Pancreas (tissue), 10 donors: ENCODE measurements at regions not wholly inside any gene's neighbourhood (a gene's known extent, or its start where the extent isn't known, plus 50 kb on each side); places are given as distances from the start of the nearest gene placed in this dataset.

Source experiments
- ATAC-seq, 4 donors: fragments of 200-7000 bp; cut with Tn5 transposase; one replicate each; pipeline versions ENCODE4 v1.8.0 to v1.9.1; 2020; ENCODE audit warnings: mild to moderate bottlenecking in 4 of 4, moderate library complexity in 4 of 4
- DNase-seq, 6 donors: peaks; one replicate each; pipeline ENCODE4 v3.0.0-alpha.2; 2020
- FAIRE-seq: peaks from 2 replicates; lab custom pipeline; 2012; peaks lifted over from hg19 to GRCh38; lab: Jason Lieb, UNC
- H3K27ac ChIP-seq, 4 donors: fragments of 200-600 bp; sonication (generic); 1 replicate in 3 of 4; 2 replicates in 1 of 4; pipeline versions ENCODE4 v1.5.0 to v1.8.0; 2020
- H3K27me3 ChIP-seq, 4 donors: fragments of 200-600 bp; one replicate each; pipeline ENCODE4 v1.8.0; 2021
- H3K36me3 ChIP-seq, 3 donors: fragments of 200-600 bp; sonication (generic) in 1 of 3; one replicate each; pipeline versions ENCODE4 v1.5.0 to v1.8.0; 2020 to 2021
- H3K4me1 ChIP-seq, 3 donors: fragments of 200-600 bp; one replicate each; pipeline ENCODE4 v1.8.0; 2021
- H3K4me3 ChIP-seq, 4 donors: fragments of 200-600 bp; sonication (generic) in 2 of 4; one replicate each; pipeline versions ENCODE4 v1.5.0 to v1.8.0; 2020 to 2021
- H3K9me3 ChIP-seq, 4 donors: fragments of 200-600 bp; one replicate each; pipeline ENCODE4 v1.8.0; 2021
- WGBS, 2 donors: extraction: QIAGEN DNeasy Blood & Tissue Kit; methylation state at CpG; one replicate each; pipeline ENCODE4 v1.1.7; 2013; 5-methylcytosine and 5-hydroxymethylcytosine counted together
- intact Hi-C, 3 donors: fragments of 100-400 bp; cut with DNase I; formaldehyde crosslinking; loops; one replicate each; pipeline versions ENCODE4 v1.11.1 to v1.14.2; 2022
- TF ChIP-seq, protein P1 (sequence below), 4 donors: fragments of 200-600 bp; sonication (generic) in 3 of 4; IDR thresholded peaks; one replicate each; pipeline versions ENCODE4 v1.5.0 to v1.8.0; 2021; ENCODE audit warnings: antibody characterized with exemption in 4 of 4
- donor health status: healthy with polysubstance abuse.
- donor health status: DM: no; HTN: no; CAD: no; lungs with moderate emphysema.
- donor health status: DM: no; HTN: no; CAD: no.
- donor health status: control.
- donor health status: control.
- donor health status: Bipolar disorder and iron deficiency.
- donor health status: DM: yes; HTN: yes; CAD: no.
- donor health status: DM: no; HTN: no; CAD: no.
- donor health status: DM: no; HTN: no; CAD: no.
- donor health status: DM: yes; HTN: yes; CAD: no.

DNA sequence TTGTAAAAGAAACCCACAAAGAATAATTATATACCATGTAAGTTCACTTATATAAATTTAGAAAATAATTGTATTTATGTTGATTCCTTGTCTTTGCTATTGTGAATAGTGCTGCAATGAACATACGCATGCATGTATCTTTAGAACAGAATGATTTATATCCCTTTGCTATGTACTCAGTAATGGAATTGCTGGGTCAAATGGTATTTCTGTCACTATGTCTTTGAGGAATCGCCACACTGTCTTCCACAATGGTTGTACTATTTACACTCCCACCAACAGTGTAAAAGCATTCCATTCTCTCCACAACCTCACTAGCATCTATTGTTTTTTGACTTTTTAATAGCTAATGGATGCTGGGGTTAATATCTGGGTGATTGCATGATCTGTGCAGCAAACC, 149.4 kb upstream of the CNTN3 start:
- intact Hi-C loops, result no loop called here
- FAIRE-seq (no peak), ATAC-seq (no peak), DNase-seq (no peak)
- no peak overlapping the region for H3K4me3 ChIP-seq
- no peaks in the 10 kb centered on the region for H3K36me3 ChIP-seq
- 62 to 63% methylated on average over 2 of the region's 2 CpGs for WGBS, 2 donors
- TF ChIP-seq, protein P1, sequence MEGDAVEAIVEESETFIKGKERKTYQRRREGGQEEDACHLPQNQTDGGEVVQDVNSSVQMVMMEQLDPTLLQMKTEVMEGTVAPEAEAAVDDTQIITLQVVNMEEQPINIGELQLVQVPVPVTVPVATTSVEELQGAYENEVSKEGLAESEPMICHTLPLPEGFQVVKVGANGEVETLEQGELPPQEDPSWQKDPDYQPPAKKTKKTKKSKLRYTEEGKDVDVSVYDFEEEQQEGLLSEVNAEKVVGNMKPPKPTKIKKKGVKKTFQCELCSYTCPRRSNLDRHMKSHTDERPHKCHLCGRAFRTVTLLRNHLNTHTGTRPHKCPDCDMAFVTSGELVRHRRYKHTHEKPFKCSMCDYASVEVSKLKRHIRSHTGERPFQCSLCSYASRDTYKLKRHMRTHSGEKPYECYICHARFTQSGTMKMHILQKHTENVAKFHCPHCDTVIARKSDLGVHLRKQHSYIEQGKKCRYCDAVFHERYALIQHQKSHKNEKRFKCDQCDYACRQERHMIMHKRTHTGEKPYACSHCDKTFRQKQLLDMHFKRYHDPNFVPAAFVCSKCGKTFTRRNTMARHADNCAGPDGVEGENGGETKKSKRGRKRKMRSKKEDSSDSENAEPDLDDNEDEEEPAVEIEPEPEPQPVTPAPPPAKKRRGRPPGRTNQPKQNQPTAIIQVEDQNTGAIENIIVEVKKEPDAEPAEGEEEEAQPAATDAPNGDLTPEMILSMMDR (IDR thresholded peaks at IDR 0.05), result no peak
- no peaks in the 10 kb centered on the region for H3K27me3 ChIP-seq
- no peak overlapping the region for H3K27ac ChIP-seq
- no peaks in the 10 kb centered on the region for H3K9me3 ChIP-seq
- H3K4me1 ChIP-seq, result no peaks in the 10 kb centered on the region

- intact Hi-C loops, result no loop called here
- Histone ChIP-seq H3K9me3 (no peaks in the 10 kb centered on the region), H3K36me3 (no peaks in the 10 kb centered on the region), H3K27me3 (no peaks in the 10 kb centered on the region), H3K4me3 (no peak overlapping the region), H3K27ac (no peak overlapping the region), H3K4me1 (no peaks in the 10 kb centered on the region)
- WGBS, 2 donors, result 61 to 72% methylated on average over 2 of the region's 2 CpGs
- FAIRE-seq (no peak), ATAC-seq (peak in 2 of 4 donors; percentile 31 to 41), DNase-seq (peak in 1 of 6 donors; percentile 9)
- TF ChIP-seq, protein P1 (IDR thresholded peaks at IDR 0.05), result no peak
Measured at GRCh38 chr3:74756674-74757073, 142.2 kb upstream of the CNTN3 start.

DNA sequence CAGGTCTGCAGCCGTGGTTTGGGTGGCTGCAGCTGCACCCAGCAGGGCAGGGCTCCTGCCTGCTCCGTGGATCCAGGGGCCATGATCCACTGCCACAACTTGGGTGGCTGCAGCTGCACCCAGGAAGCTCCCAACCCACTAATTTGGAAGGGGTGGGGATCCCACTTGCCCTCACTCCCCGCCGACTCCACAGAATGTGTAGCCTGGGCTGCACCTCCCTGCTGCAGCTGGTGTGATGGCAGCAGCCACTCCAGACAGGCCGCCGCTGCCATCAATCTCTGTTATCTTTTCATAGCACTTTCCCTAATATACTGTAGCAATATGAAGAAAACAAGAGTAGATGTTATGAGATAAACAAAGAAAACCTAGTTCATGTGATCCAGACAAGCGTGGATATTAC, 137.8 kb upstream of the CNTN3 start:
- intact Hi-C loops, result no loop called here
- Histone ChIP-seq H3K27me3 (no peaks in the 10 kb centered on the region), H3K4me1 (no peaks in the 10 kb centered on the region), H3K27ac (no peak overlapping the region), H3K4me3 (no peak overlapping the region), H3K36me3 (no peaks in the 10 kb centered on the region), H3K9me3 (no peaks in the 10 kb centered on the region)
- WGBS, 2 donors, result 77 to 85% methylated on average over 7 of the region's 7 CpGs
- FAIRE-seq (no peak), DNase-seq (peak in 1 of 6 donors; percentile 30), ATAC-seq (no peak)
- TF ChIP-seq, protein P1 (IDR thresholded peaks at IDR 0.05), result no peak

GRCh38 chr3:74751775-74752174, 137.3 kb upstream of the CNTN3 start:
- no peak for ATAC-seq
- peak in 1 of 6 donors; percentile 26 for DNase-seq
- TF ChIP-seq, protein P1 (IDR thresholded peaks at IDR 0.05), result no peak
- intact Hi-C loops, result no loop called here
- Histone ChIP-seq H3K4me1 (no peaks in the 10 kb centered on the region), H3K9me3 (no peaks in the 10 kb centered on the region), H3K27ac (no peak overlapping the region), H3K4me3 (no peak overlapping the region), H3K27me3 (no peaks in the 10 kb centered on the region), H3K36me3 (no peaks in the 10 kb centered on the region)
- WGBS, 2 donors, result 66 to 80% methylated on average over 7 of the region's 7 CpGs
- no peak for FAIRE-seq

DNA sequence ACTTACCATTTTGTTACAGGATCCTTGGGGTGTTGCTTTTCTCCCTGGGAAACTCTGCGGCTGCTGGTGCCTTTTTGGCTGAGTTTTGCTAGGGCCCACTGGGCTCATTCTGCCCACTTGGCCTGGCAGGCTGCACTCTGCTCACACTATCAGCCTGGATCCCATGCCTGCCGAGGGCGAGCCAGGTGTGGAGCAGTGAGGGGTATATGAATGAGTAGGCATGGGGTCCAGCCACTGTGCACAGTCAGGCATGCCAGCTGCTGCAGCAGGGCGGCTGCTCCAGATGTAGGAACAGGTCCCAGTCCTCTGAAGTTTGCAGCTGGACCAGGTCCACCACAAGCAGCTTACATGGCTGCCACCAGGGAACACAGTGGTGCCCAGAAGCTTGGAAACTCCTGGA, 136.4 kb upstream of the CNTN3 start:
- TF ChIP-seq, protein P1 (IDR thresholded peaks at IDR 0.05), result no peak
- H3K27me3 ChIP-seq, result no peaks in the 10 kb centered on the region
- no peak overlapping the region for H3K4me3 ChIP-seq
- FAIRE-seq (no peak), ATAC-seq (no peak), DNase-seq (peak in 1 of 6 donors; percentile 34)
- no peaks in the 10 kb centered on the region for H3K4me1 ChIP-seq
- H3K27ac ChIP-seq, result no peak overlapping the region
- intact Hi-C loops, result no loop called here
- H3K36me3 ChIP-seq, result no peaks in the 10 kb centered on the region
- H3K9me3 ChIP-seq, result no peaks in the 10 kb centered on the region
- 69 to 81% methylated on average over 4 of the region's 4 CpGs for WGBS, 2 donors
